H1 (cell line): ENCODE measurements at regions not wholly inside any gene's neighbourhood (a gene's known extent, or its start where the extent isn't known, plus 50 kb on each side); places are given as distances from the start of the nearest gene placed in this dataset.

Source experiments
- CTCF ChIA-PET: fragments of 300-600 bp; sonication (Branson Sonifier 250); formaldehyde crosslinking; loops from one replicate; lab custom pipeline; 2021; ENCODE audit not compliant: partially characterized antibody; lab: Charles Lee
- POLR2A ChIA-PET: fragments of 300-600 bp; sonication (Branson Sonifier 250); formaldehyde crosslinking; loops from one replicate; lab custom pipeline; 2021; ENCODE audit warnings: inconsistent platforms; ENCODE audit not compliant: partially characterized antibody; lab: Charles Lee
- DNase-seq, 2 experiments: peaks; one replicate each; pipeline versions ENCODE4 v3.0.0 to v3.0.0-alpha.2; 2010 to 2022; ENCODE audit warnings: low spot score in 2 of 2, low read depth in 1 of 2, mixed read lengths in 1 of 2
- FAIRE-seq: peaks from 2 replicates; lab custom pipeline; 2011; peaks lifted over from hg19 to GRCh38; lab: Jason Lieb, UNC
- H2AFZ ChIP-seq: 2 replicates; pipeline ENCODE4 v1.8.1; 2012; ENCODE audit warnings: low read length, inconsistent platforms
- H2AK5ac ChIP-seq: 2 replicates; pipeline ENCODE4 v1.6.1; 2013; ENCODE audit warnings: low read depth, low read length
- H2BK120ac ChIP-seq: replicated peaks from 2 replicates; pipeline ENCODE3; 2013; ENCODE audit warnings: low read depth, low read length, inconsistent platforms
- H2BK12ac ChIP-seq: 2 replicates; pipeline ENCODE4 v1.6.1; 2013; ENCODE audit warnings: low read depth, low read length
- H2BK15ac ChIP-seq: 2 replicates; pipeline ENCODE4 v1.6.1; 2013; ENCODE audit warnings: low read length
- H2BK20ac ChIP-seq: 2 replicates; pipeline ENCODE4 v1.6.1; 2013; ENCODE audit warnings: low read length
- H2BK5ac ChIP-seq: 2 replicates; pipeline ENCODE4 v1.6.1; 2013; ENCODE audit warnings: low read depth, low read length
- H3K14ac ChIP-seq: 2 replicates; pipeline ENCODE4 v1.6.1; 2013; ENCODE audit warnings: inconsistent platforms; ENCODE audit not compliant: insufficient read length
- H3K18ac ChIP-seq: 2 replicates; pipeline ENCODE4 v1.6.1; 2013; ENCODE audit warnings: low read length; ENCODE audit errors: extremely low read depth
- H3K23ac ChIP-seq: 2 replicates; pipeline ENCODE4 v1.6.1; 2013; ENCODE audit warnings: inconsistent platforms; ENCODE audit not compliant: insufficient read length
- H3K23me2 ChIP-seq: 2 replicates; pipeline ENCODE4 v1.6.1; 2013; ENCODE audit warnings: low read depth, low read length
- H3K27ac ChIP-seq: 2 replicates; pipeline ENCODE4 v1.6.1; 2011; ENCODE audit warnings: low read depth, low read length, inconsistent platforms
- H3K27me3 ChIP-seq, 4 experiments: replicated peaks in 1 of 4; 1 replicate in 1 of 4; 2 replicates in 3 of 4; pipeline versions ENCODE4 v1.6.1 to v1.8.1; 2011 to 2013; ENCODE audit warnings: low read length in 3 of 4, mild to moderate bottlenecking in 3 of 4, inconsistent platforms in 2 of 4, mixed read lengths in 2 of 4, moderate library complexity in 1 of 4; ENCODE audit not compliant: control insufficient read depth in 3 of 4, insufficient read depth in 3 of 4; ENCODE audit errors: extremely low read depth in 1 of 4
- H3K36me3 ChIP-seq, 4 experiments: 2 replicates each; pipeline versions ENCODE4 v1.6.1 to v1.8.1; 2011 to 2013; ENCODE audit warnings: mild to moderate bottlenecking in 4 of 4, low read length in 3 of 4, moderate library complexity in 2 of 4, control low read depth in 1 of 4, inconsistent platforms in 1 of 4; ENCODE audit not compliant: insufficient read depth in 4 of 4, control insufficient read depth in 2 of 4
- H3K4ac ChIP-seq: replicated peaks from 2 replicates; pipeline ENCODE3; 2013; ENCODE audit warnings: low read length, low read depth, mixed read lengths, inconsistent platforms; ENCODE audit not compliant: insufficient read length
- H3K4me1 ChIP-seq, 4 experiments: replicated peaks in 1 of 4; 1 replicate in 1 of 4; 2 replicates in 3 of 4; pipeline versions ENCODE4 v1.6.1 to v1.8.1; 2011 to 2013; ENCODE audit warnings: low read length in 3 of 4, inconsistent platforms in 2 of 4, mixed read lengths in 1 of 4; ENCODE audit not compliant: insufficient read depth in 4 of 4, control insufficient read depth in 3 of 4
- H3K4me2 ChIP-seq, 2 experiments: 2 replicates each; pipeline versions ENCODE4 v1.6.1 to v1.8.1; 2011 to 2013; ENCODE audit warnings: low read depth in 2 of 2, low read length in 2 of 2, control low read depth in 1 of 2, inconsistent platforms in 1 of 2, mild to moderate bottlenecking in 1 of 2; ENCODE audit not compliant: insufficient read depth in 1 of 2
- H3K4me3 ChIP-seq, 4 experiments: fragments of 200-600, 300-600 bp in 1 of 4; sonication (generic), shearing (Covaris generic), sonication (Bioruptor Twin) in 1 of 4; 2 replicates each; pipeline versions ENCODE4 v1.5.1 to v1.8.1; 2011 to 2016; ENCODE audit warnings: low read length in 4 of 4, low read depth in 3 of 4, control low read depth in 2 of 4, inconsistent platforms in 2 of 4, mild to moderate bottlenecking in 2 of 4, mixed read lengths in 1 of 4, moderate library complexity in 1 of 4; ENCODE audit not compliant: insufficient read depth in 2 of 4; ENCODE audit errors: extremely low read depth in 1 of 4
- H3K56ac ChIP-seq: replicated peaks from 2 replicates; pipeline ENCODE3; 2013; ENCODE audit warnings: low read depth, mild to moderate bottlenecking, mixed read lengths, low read length, inconsistent platforms; ENCODE audit not compliant: insufficient read length
- H3K79me1 ChIP-seq: 2 replicates; pipeline ENCODE4 v1.6.1; 2013; ENCODE audit warnings: low read depth, low read length, control low read depth
- H3K79me2 ChIP-seq, 2 experiments: 2 replicates each; pipeline versions ENCODE4 v1.6.1 to v1.8.1; 2012 to 2013; ENCODE audit warnings: low read length in 2 of 2, mild to moderate bottlenecking in 2 of 2, inconsistent platforms in 1 of 2; ENCODE audit not compliant: insufficient read depth in 2 of 2, control insufficient read depth in 1 of 2
- H3K9ac ChIP-seq, 4 experiments: replicated peaks in 1 of 4; 1 replicate in 1 of 4; 2 replicates in 3 of 4; pipeline versions ENCODE4 v1.6.1 to v1.8.1; 2011 to 2013; ENCODE audit warnings: low read depth in 3 of 4, low read length in 3 of 4, control low read depth in 2 of 4, mild to moderate bottlenecking in 2 of 4, moderate library complexity in 2 of 4, inconsistent platforms in 1 of 4; ENCODE audit errors: extremely low read depth in 1 of 4
- H3K9me3 ChIP-seq, 2 experiments: 2 replicates each; pipeline versions ENCODE4 v1.6.1 to v1.8.1; 2012 to 2013; ENCODE audit warnings: mild to moderate bottlenecking in 2 of 2, moderate library complexity in 2 of 2, control low read depth in 1 of 2, inconsistent platforms in 1 of 2, low read depth in 1 of 2, low read length in 1 of 2, mixed read lengths in 1 of 2; ENCODE audit not compliant: insufficient read depth in 2 of 2
- H4K20me1 ChIP-seq, 2 experiments: replicated peaks in 1 of 2; 2 replicates each; pipeline versions ENCODE3 to v1.8.1; 2011 to 2013; ENCODE audit warnings: inconsistent platforms in 2 of 2, low read length in 2 of 2, mild to moderate bottlenecking in 1 of 2; ENCODE audit not compliant: insufficient read depth in 2 of 2, control insufficient read depth in 1 of 2
- H4K5ac ChIP-seq: 2 replicates; pipeline ENCODE4 v1.6.1; 2013; ENCODE audit warnings: low read length, low read depth, mixed read lengths, inconsistent platforms; ENCODE audit not compliant: insufficient read length
- H4K8ac ChIP-seq: 2 replicates; pipeline ENCODE4 v1.8.0; 2013; ENCODE audit warnings: mild to moderate bottlenecking, moderate library complexity, low read length, inconsistent platforms; ENCODE audit not compliant: insufficient read depth; ENCODE audit errors: extremely low read depth
- H4K91ac ChIP-seq: replicated peaks from 2 replicates; pipeline ENCODE3; 2013; ENCODE audit warnings: low read length, mixed read lengths, inconsistent platforms; ENCODE audit not compliant: insufficient read length
- CTBP2 ChIP-seq: IDR thresholded peaks from 2 replicates; pipeline ENCODE4 v1.7.0; 2011; ENCODE audit warnings: borderline replicate concordance, mild to moderate bottlenecking, moderate library complexity, mixed read lengths, low read length; ENCODE audit not compliant: insufficient read depth, insufficient read length
- MAFK ChIP-seq: IDR thresholded peaks from 2 replicates; pipeline ENCODE4 v1.6.1; 2012; ENCODE audit warnings: low read depth, mild to moderate bottlenecking, improper control_type of control experiment, low read length
- TCF12 ChIP-seq: IDR thresholded peaks from 2 replicates; pipeline ENCODE4 v1.6.1; 2011; ENCODE audit warnings: low read depth, mild to moderate bottlenecking, low read length
- USF2 ChIP-seq: IDR thresholded peaks from 2 replicates; pipeline ENCODE4 v1.6.1; 2011; ENCODE audit warnings: low read length, improper control_type of control experiment
- WGBS, 2 experiments: shearing (Covaris generic) in 1 of 2; methylation state at CpG; one replicate each; pipeline versions ENCODE4 v1.1.6 to v1.1.7; 2013 to 2015; ENCODE audit warnings: low lambda C conversion rate in 2 of 2, mixed read lengths in 2 of 2, inconsistent platforms in 1 of 2, low coverage in 1 of 2, missing lambda C conversion rate in 1 of 2; ENCODE audit not compliant: insufficient replicate concordance in 2 of 2, insufficient coverage in 1 of 2, insufficient read length in 1 of 2; ENCODE audit errors: extremely low coverage in 1 of 2, missing lambda C conversion rate in 1 of 2; 5-methylcytosine and 5-hydroxymethylcytosine counted together

- Histone ChIP-seq H3K27me3 (no peaks in the 10 kb centered on the region), H2BK5ac (no peak overlapping the region), H3K56ac (no peak overlapping the region), H3K4ac (no peak overlapping the region), H2BK12ac (no peak overlapping the region), H3K18ac (no peak overlapping the region), H3K23me2 (no peaks in the 10 kb centered on the region), H2BK15ac (no peak overlapping the region), H3K79me1 (no peaks in the 10 kb centered on the region), H4K91ac (no peak overlapping the region), H3K36me3 (no peaks in the 10 kb centered on the region; a peak in 1 of 8 replicates), H2AK5ac (no peak overlapping the region), H4K8ac (no peak overlapping the region), H3K4me3 (no peak overlapping the region), H3K9ac (no peak overlapping the region), H3K9me3 (peaks cover 0 to 5% of the 10 kb centered on the region in 2 experiments; a peak in 2 of 4 replicates), H2BK20ac (no peak overlapping the region), H2BK120ac (no peak overlapping the region), H3K4me2 (no peak overlapping the region), H3K14ac (no peak overlapping the region), H3K79me2 (no peaks in the 10 kb centered on the region), H2AFZ (no peak overlapping the region), H4K5ac (no peak overlapping the region), H3K27ac (no peak overlapping the region), H4K20me1 (no peaks in the 10 kb centered on the region), H3K4me1 (no peaks in the 10 kb centered on the region), H3K23ac (no peak overlapping the region)
- FAIRE-seq (no peak), DNase-seq (no peak)
- TF ChIP-seq USF2 (no peak), MAFK (no peak), TCF12 (no peak), CTBP2 (no peak)
- WGBS, 2 experiments = 96% methylated on average over 2 of the region's 2 CpGs; no CpG with 5 or more reads in 1 of the 2 experiments
- ChIA-PET CTCF (no interaction called here), POLR2A (no interaction called here)
These were observed 730.6 kb upstream of the NECTIN3 start for GRCh38 chr3:110341047-110341446.
